Tongue (tissue), 1 donor: ENCODE measurements at regions not wholly inside any gene's neighbourhood (a gene's known extent, or its start where the extent isn't known, plus 50 kb on each side); places are given as distances from the start of the nearest gene placed in this dataset.

ENCODE experiments used
- DNase-seq: peaks from one replicate; pipeline ENCODE4 v3.0.0-alpha.2; 2015

DNA sequence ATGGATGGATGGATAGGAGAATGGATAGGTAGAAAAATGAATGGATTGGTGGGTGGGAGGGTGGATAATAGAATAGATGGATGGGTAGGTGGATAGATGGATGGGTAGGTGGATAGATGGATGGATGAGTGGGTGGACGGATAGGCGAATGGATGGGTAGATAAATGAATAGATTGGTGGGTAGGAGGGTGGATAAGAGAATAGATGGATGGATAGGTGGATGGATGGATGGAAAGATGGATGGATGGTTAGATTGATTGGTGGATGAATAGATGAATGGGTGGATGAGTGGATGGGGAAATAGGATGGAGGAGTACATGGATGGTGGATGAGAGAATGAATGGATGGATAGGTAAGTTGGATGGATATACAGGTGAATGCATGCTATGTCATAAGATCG is 110.5 kb downstream of the CEBPB start:
- no peak for DNase-seq

DNA sequence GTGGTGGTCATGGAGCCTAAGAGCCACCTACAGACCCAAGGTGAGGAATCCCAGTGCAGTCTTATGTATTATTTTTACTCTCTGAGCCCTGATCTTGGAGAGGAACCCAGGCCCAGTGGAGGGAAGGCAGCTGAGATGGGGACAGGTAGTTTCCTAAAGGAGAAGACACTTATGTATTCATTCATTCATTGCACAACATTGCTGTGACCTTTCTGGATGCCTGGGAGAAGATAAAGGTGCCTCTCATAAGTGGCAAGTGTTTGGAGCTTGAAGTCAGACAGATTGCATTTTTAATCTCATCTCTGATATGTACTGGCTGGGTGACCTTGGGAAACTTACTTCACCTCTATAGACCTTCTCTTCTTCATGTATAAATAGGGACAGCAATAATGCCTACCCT is 111.1 kb downstream of the CEBPB start:
- no peak for DNase-seq

DNA sequence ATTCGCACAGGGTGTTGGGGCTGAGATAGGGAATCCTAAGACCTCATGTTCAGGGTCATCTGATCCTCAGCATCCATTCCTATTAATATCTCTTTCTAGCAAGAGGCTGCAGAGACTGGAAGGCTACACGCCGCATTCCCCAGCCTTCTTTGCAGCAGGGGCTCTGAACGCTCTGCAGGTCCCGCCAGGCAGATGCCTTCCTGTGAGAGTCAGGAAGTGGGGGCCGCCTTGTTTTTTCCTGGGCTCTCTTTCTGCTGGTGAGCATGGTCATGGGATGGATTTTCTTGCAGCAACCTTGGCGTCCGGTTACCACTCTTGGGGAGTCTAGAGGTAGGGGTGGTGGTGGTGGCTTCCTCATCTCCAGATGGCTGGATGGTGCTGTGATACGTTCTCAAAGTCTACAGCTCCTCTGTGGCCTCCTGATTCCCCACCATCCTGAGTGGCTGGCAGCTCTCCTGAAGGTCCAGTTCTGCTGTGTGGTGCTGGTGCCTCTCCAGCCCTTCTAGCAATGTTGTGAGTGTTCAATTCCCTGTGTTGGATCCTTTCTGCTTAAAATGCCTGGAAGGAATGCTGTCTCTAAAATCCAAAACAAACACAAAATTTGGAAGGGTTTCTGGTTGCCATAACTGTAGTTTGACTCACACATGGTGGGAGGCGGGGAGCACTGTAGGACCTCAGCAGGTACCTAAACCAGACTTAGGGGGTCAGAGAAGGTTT is 111.9 kb downstream of the CEBPB start:
- peak; percentile 35 for DNase-seq

DNA sequence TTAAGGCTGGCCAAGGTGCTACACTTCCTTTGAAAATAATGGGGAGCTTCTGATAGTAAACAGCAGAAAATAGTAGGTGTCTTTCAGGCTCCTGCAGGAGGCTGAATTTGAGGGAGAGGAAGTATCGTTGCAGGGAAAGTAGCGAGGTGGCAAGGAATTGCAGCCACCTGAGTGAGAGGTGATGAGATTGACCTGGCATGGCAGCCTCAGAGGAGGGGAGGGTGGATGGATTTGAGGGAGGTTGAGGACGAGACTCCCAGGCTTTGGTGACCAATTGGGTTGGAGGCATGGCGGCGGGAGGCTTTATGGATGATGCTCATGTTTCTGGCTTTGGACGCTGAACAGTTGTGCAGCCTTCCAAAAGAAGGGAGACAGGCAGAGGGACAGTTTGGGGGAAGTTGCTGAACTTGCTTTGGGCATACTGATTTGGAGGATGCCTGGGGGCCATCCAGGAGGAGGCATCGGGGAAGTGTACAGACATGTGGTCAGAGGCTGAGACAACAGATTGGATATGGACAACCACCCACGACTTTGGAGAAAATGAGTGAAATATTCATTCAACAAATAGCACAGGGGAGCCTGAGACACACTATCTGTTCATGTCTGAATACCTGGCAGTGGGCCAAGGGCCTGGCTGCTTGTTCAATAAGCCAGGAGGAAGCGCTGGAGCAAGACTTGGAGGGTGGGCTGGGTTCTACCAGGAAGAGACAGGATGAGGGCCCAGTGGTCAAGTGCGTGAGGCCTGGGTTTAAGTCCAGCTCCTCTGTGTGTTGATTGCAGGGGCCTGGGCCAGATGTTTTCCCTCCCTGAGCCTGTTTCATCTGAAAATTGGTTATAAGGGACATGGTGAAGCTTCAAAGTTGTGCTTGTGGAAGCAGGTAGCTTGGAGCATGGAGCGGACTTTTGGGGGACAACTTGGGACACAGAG is 113.2 kb downstream of the CEBPB start:
- DNase-seq, result peak; percentile 88

- peak; percentile 74 for DNase-seq
Measured at GRCh38 chr20:50304501-50304856, 113.8 kb downstream of the CEBPB start.

GRCh38 chr20:50304923-50305635 is 114.4 kb downstream of the CEBPB start:
- DNase-seq, result peak; percentile 68

DNA sequence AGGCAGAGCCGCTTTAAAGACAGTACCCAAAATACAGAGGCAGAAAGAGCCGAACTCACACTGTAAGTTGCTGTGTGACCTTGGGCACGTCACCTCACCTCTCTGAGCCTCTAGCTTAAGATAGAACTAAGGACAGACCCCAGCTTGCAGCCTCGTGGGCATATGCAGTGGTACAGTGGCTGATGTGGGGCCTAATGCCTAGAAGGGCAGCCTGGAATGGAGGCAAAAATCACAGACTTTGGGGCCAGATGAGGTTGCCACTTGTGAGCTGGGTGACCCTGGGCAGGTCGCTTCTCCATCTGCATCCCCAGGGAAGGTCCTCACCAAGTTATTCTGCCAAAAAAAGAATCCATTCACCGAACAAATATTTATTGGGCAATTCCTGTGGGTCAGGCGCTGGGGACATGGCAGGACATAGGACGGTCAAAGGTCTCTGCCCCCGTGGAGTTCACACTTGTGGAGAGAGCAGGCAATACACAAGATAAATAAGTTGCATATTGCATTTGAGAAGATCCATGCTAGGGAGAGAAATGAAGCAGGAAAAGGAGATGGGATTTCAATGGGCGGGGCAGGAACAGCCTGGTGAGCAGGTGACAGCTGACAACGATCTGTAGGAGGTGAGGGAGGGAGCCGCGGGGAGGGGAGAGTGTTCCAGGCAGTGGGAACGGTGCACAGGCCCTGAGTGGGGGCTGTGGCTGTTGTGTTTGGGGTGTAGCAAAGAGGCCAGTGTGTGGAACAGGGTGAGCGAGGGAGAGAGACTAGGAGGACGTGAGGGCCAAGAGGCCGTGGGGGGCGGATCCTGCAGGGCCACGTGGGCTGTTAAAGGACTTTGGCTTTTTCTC is 115.2 kb downstream of the CEBPB start:
- peak; percentile 68 for DNase-seq

- no peak for DNase-seq
Measured at GRCh38 chr20:50306478-50307423, 116.1 kb downstream of the CEBPB start.

DNA sequence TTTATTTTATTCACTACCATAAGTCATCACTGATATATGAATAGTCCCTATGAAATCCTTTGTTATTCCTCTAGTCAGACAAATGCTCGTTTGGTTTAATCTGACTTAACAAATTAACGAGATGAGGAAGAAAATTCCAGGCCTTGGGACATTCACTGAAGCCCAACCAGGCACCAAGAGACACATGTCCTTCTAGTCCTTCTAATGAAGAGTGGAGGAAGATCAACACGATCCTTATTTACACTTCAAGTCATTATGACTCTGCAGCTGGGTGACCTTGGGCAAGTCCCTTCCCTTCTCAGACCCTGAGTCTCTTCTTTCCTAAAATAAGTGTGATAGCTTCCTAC is 117.5 kb downstream of the CEBPB start:
- no peak for DNase-seq

- peak; percentile 88 for DNase-seq
Measured at GRCh38 chr20:50308513-50309279, 118.1 kb downstream of the CEBPB start.

- DNase-seq, result no peak
Measured at GRCh38 chr20:50309280-50309763, 118.7 kb downstream of the CEBPB start.

DNA sequence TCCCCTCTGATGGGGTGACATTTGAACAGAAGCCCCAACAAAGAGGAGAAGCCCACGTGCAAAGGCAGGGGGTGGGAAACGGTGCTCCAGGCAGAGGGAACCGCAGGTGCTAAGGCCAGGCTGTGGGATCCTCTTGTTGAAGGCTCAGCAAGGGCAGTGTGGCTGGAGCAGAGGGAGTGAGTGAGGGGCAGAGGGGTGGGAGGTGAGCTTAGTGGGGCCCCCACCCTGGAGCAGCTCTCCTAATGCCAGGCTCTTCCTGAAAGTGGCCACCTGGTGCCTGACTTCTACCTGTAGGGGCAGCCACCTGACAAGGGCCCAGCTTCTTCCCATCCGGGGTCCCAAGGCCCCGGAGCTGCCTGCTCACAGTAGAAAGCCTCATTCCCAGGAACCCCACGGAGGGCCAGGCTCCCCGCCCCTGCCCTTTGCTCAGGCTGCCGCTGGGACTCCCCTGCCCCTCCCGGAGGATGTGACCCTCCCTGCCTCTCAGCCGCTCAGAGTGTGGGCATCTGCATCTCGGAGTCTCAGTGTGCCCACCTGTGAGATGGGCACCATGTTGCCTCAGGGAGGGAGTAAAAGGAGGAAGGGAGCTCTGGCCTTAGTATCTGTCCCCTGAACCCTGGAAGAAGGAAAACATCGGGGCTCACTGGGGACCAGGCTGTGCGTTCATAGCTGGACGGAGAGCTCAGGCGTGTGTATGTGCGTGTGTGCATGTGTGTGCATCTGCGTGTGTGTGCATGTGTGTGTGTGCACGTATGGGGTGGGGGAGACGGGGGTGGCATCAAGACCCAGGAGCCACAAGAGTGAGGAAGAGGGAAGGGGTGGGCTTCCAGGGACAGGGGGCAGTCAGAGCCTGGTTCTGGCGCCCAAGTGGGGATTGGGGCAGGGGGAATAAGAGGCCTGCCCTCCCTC is 119.4 kb downstream of the CEBPB start:
- no peak for DNase-seq

- no peak for DNase-seq
Measured at GRCh38 chr20:50310673-50311051, 120.0 kb downstream of the CEBPB start.

- DNase-seq, result no peak
Measured at GRCh38 chr20:50311308-50312001, 120.8 kb downstream of the CEBPB start.

DNA sequence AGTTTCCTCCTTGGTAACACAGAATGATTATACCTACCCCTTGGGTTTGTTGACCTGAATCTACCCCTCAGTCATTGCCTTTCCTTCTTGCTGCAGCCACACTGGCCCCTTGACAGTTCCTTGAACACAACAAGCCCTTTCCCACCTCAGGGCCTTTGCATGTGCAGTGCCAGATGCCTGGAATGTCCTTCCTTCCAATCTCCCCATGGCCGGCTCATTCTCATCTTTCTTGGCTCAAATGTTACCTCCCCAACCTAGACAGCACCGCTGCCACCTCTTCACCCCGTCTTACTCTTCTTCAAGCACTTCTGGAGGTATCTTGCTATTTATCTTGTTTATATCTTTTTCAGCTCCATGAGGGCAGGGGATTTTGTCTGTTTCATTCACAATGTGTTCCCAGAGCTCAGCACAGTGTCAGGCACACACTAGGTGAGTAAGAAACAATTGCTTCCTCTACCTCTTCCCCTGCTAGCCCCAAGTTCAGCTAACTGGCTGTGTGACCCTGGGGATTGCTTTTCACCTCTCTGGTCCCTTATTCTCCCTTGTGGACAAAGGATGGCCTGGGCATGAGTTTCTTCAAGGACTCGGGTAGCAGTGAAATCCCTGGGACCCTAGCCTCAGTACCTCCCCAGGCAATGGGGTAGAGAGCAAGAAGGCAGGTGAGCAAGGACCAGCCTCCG is 121.5 kb downstream of the CEBPB start:
- DNase-seq, result no peak

- peak; percentile 85 for DNase-seq
Measured at GRCh38 chr20:50312682-50313521, 122.3 kb downstream of the CEBPB start.

- no peak for DNase-seq
Measured at GRCh38 chr20:50313522-50313820, 122.8 kb downstream of the CEBPB start.
